K562 (cell line): ENCODE measurements at regions not wholly inside any gene's neighbourhood (a gene's known extent, or its start where the extent isn't known, plus 50 kb on each side); places are given as distances from the start of the nearest gene placed in this dataset. TPM values are rescaled to one million over a fixed set of nuclear protein-coding genes. Genes with fewer than 3 reads are reported as not detected.

Experiments used
- small RNA-seq: library from RNA; depleted of rRNA; stranded (forward); fragments of <200 nt; gene quantifications from one replicate; pipeline ENCODE3, GENCODE V24; 2014

Small RNA genes in the stretch of these regions (small RNA-seq; reads per million reads assigned to genes)
- not detected for gene AC114737.2
